ENCODE measurements at regions not wholly inside any gene's neighbourhood (a gene's known extent, or its start where the extent isn't known, plus 50 kb on each side); places are given as distances from the start of the nearest gene placed in this dataset.
A peak's percentile ranks its signal among the peaks of the same experiment; 100 is the strongest.

- intact Hi-C loops (cut with DNase I) = no loop called here
- Histone ChIP-seq H3K36me3 (no peaks in the 10 kb centered on the region), H3K4me3 (no peak overlapping the region), H3K9me3 (peaks cover 0 to 8% (median 0%) of the 10 kb centered on the region in 11 donors), H3K4me1 (no peaks in the 10 kb centered on the region), H3K27me3 (peaks cover 0 to 4% (median 0%) of the 10 kb centered on the region in 7 donors), H3K27ac (no peak overlapping the region)
- ATAC-seq (no peak), DNase-seq (no peak)
- TF ChIP-seq CTCF (IDR thresholded peaks at IDR 0.05) = no peak
- 68 to 77% methylated on average over 9 of the region's 9 CpGs for WGBS, 2 donors
These were observed 224.4 kb downstream of the C7orf25 start for GRCh38 chr7:42687211-42688055.

- no peak for DNase-seq
- no peak overlapping the region for H3K27ac ChIP-seq
- WGBS, 2 donors = 72% methylated on average over 12 of the region's 12 CpGs
- no peak overlapping the region for H3K4me3 ChIP-seq
- intact Hi-C loops (cut with DNase I) = no loop called here
- peaks cover 0 to 4% (median 0%) of the 10 kb centered on the region in 7 donors for H3K27me3 ChIP-seq
- no peaks in the 10 kb centered on the region for H3K36me3 ChIP-seq
- peaks cover 0 to 9% (median 0%) of the 10 kb centered on the region in 11 donors for H3K9me3 ChIP-seq
- ATAC-seq = no peak
- TF ChIP-seq CTCF (IDR thresholded peaks at IDR 0.05) = no peak
- no peaks in the 10 kb centered on the region for H3K4me1 ChIP-seq
These were observed 225.2 kb downstream of the C7orf25 start for GRCh38 chr7:42686594-42687156.

- DNase-seq (no peak), ATAC-seq (no peak)
- H3K36me3 ChIP-seq = no peaks in the 10 kb centered on the region
- no peak overlapping the region for H3K4me3 ChIP-seq
- peaks cover 0 to 16% (median 0%) of the 10 kb centered on the region in 11 donors for H3K9me3 ChIP-seq
- no peak overlapping the region for H3K27ac ChIP-seq
- intact Hi-C loops (cut with DNase I) = no loop called here
- H3K4me1 ChIP-seq = no peaks in the 10 kb centered on the region
- TF ChIP-seq CTCF (IDR thresholded peaks at IDR 0.05) = no peak
- WGBS, 2 donors = 62 to 66% methylated on average over 9 of the region's 9 CpGs
- peaks cover 0 to 4% (median 0%) of the 10 kb centered on the region in 7 donors for H3K27me3 ChIP-seq
These were observed 226.0 kb downstream of the C7orf25 start for GRCh38 chr7:42685911-42686310.

GRCh38 chr7:42677751-42678699 lies 233.8 kb downstream of the C7orf25 start:
- no peaks in the 10 kb centered on the region for H3K27me3 ChIP-seq
- H3K4me1 ChIP-seq = peaks cover 0 to 8% (median 0%) of the 10 kb centered on the region in 9 donors
- WGBS, 2 donors = 44 to 75% methylated on average over 3 of the region's 3 CpGs
- H3K9me3 ChIP-seq = peaks cover 0 to 24% (median 2%) of the 10 kb centered on the region in 11 donors
- DNase-seq (no peak), ATAC-seq (peak in 4 of 8 donors; percentile 58 to 80 (median 59))
- TF ChIP-seq CTCF (IDR thresholded peaks at IDR 0.05) = no peak
- intact Hi-C loops (cut with DNase I) = no loop called here
- no peak overlapping the region for H3K4me3 ChIP-seq
- H3K27ac ChIP-seq = peak overlapping the region in 2 of 10 donors; percentile 6
- no peaks in the 10 kb centered on the region for H3K36me3 ChIP-seq

All from heart right ventricle (tissue), 16 donors.